HG02759 (cell line): ENCODE measurements at regions not wholly inside any gene's neighbourhood (a gene's known extent, or its start where the extent isn't known, plus 50 kb on each side); places are given as distances from the start of the nearest gene placed in this dataset.
"Not testable (repeated sequence)": the region's sequence is repeated elsewhere in the genome, so short reads cannot be mapped to it uniquely, and the experiment has no call there.

Source experiments
- ATAC-seq: cut with Tn5 transposase; IDR thresholded peaks from one replicate; pipeline ENCODE4 v1.9.1; 2021; ENCODE audit warnings: mild to moderate bottlenecking, moderate library complexity; ENCODE audit not compliant: unreplicated experiment

DNA sequence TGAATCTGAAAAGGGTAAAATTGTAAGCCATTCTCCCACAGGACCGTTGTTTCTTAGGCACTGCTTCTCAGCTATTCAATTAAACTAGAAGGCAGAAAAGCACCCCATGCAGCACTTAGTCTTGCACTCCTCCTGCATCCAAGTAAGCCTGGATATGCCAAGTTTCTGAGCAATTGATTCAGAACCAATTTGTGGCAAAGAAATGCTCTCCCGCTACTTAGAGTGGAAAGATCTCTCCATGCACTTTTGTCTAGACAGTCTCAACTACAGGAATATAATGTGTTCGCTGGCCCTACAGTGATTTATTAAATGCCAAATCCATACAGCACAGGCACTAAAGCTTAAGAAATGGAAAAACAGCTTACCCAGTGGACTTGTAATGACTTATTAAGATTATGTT, 338.5 kb downstream of the HACE1 start:
- ATAC-seq = no peak

DNA sequence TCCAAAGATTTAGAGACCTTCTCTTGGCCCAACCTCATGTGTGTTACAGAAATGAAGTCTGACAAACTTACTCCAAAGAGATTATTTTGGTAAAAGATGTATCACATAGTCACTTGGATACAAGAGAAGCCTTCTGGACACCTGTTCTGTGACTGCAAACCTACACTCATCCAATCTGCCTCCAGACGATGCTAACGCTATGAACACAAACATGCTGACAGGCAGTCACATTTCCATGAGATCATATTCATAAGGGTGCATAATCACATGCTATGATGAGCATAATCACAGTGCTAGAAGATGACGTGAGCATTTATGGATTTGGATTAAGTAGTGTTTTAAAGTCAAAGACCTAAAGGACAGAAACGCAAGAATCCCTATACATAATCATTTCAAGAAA, 340.2 kb downstream of the HACE1 start:
- no peak for ATAC-seq

DNA sequence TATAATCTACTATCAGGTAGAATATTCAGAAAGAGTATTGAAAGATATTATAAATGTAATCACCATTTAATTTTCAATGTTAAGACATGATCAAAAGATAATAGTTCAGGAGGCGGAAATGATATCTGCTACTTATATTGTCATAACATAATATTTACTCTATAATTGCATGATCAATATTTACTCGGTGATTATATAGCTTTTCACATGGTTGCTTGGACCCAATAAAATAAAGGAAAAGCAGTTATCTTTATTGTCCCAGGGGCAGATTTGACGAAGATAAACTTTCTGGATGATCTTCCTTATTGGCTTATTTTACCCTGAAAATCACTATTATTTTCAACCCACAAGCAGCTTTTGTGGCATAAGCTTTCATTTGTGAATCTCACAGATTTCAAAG, 350.4 kb downstream of the HACE1 start:
- ATAC-seq = no peak

DNA sequence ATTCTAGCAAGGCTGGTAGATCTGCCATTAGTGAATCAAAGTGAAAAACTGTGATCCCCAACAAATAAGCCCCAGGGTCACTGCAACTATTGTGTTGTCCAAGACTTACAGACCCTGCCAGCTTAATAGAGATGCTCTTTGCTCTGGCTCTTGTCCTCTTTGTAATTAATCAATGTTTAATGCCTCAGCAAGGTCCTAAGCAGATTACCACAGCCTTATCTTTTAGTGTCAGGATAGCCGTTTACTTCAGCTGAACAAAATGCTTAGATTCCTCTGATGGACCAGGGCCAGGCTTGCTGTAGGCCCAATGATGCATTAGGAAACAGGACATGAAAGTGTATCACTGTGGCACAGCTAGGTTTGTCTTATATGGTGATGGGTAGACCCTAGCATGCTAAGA, 353.3 kb downstream of the HACE1 start:
- ATAC-seq = no peak

DNA sequence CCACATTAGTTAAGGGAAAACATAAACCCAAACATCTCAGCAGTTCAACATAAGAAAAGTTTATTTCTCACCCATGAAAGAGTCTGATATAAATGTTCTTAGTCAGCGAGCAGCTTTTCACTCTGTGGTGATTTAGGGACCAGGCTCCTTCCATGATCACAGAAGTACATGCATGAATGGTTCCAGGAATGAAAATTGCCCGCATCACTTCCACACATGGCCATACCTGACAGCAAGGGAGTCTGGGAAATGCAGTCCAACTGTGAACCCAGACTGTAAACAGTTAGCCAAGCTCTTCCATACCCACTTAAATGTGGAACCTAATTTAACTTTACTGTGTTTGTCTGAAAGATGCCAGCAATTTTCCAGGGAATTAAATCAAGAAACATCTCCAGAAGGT, 353.9 kb downstream of the HACE1 start:
- no peak for ATAC-seq

DNA sequence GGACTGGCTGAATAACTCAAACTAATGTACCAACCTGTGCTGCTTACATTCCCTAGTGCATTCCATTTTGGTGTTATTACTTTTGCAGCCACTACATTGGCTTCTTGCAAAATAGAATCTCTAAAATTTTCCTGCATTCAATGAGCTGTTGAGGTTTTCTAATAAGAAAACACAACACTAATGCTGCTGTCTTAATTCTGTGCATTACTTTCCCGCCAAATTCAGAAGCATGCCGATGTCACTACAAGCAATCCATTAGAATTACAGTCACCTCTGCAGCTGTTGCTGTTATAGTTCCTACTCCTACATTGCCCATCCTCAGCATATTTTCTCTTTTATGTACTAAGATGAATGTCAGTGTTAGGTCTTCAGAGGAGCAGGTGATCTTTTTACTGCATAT, 359.5 kb downstream of the HACE1 start:
- no peak for ATAC-seq

DNA sequence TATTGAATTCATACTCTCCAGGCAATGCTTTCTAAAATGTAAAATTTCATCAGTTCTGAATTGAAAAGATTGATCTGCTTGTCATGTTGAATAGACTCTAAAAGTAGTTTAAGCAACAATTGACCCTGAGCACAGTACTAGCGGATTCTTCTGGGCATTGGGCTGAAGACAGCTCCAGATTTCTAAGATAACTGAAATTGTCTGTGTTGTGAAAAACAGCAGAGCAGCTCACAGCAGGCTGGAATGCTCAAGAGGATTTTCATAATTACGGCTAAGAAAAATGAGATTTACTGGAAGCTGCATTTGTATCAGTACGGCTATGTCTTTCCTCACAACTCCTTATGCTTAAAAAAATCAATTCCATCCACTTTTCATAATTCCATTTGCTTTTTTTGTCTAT, 373.7 kb downstream of the HACE1 start:
- no peak for ATAC-seq

DNA sequence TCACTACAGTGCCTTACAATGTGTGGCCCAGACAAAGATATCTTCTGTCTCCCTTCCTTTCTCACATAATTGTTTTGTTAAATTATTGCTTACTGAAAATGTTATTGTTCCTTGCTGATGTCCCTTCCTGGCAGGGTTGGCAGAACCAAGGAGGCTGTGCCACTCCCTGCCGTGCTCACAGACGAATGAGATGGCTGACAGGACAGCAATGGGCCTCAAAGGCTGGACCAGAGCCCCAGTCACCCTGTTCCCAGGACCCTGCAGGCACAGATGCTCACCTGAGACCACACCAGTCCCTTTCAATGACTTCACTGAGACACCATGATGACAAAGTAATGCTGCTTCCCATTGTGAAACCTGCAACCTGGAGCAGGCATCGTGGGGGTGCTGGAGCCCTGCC, 375.1 kb downstream of the HACE1 start:
- ATAC-seq = no peak

DNA sequence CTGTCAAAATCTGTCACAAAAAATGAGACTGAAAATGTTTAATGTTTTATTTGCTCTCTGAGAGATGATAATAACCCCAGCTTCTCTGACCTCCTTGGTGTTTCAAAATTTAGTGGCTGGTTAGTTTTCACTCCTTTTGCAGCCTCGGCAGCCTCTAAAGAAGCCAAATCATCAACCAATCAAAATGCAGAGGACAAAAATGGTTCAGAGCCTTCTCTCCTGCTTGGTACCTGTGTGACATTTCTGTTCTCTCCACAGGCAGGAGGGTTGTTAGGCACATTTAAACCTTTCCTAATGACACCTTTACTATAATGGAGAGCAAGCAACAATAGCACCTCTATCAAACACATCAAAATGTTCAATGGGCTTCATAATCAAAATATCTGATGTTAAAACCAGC, 375.5 kb downstream of the HACE1 start:
- no peak for ATAC-seq

DNA sequence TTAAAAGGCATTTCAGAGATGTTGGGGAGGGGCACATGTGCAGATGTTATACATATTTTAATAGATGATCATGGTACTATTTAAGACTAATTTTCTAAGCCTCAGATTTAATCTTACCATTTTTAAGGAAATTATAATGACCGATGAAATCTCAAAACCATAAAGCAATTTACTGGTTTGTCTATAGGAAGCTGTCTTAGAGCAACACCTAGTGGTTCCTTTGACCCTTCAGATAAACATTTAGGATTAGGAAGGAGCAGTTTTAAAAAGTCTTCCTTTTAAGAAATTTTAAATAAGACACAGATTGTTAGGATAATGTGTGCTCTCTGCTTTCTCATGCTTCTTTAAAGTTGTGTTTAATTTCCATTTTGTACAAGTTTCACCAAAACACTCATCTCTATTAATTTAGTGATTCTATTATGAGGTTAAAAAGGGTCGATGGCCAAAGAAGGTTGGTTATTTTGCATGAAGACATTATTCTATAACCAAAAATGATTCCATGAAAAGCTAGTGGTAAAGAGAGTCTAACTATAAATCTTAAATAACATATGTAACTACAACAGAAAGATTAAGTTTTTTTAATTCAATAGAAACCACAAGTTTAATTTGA, 376.4 kb downstream of the HACE1 start:
- ATAC-seq = no peak

DNA sequence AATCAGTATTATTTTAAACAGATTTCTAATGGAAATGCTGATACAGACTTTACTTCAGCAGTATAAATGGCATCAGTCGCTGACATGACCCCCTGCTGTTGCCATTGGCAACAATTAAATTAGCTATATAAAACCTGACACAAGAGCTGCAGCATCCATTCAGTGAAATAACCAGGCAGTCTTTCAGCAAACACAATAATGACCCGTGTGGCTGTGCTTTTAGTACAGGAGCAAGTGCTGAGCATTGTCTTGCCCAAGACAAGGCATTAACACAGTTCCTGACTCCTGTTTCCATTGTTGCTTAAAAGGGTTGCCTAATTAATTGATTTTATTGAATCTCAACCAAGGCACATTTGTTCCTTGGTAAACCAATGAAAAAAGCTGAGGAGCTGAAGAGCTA, 382.1 kb downstream of the HACE1 start:
- no peak for ATAC-seq

DNA sequence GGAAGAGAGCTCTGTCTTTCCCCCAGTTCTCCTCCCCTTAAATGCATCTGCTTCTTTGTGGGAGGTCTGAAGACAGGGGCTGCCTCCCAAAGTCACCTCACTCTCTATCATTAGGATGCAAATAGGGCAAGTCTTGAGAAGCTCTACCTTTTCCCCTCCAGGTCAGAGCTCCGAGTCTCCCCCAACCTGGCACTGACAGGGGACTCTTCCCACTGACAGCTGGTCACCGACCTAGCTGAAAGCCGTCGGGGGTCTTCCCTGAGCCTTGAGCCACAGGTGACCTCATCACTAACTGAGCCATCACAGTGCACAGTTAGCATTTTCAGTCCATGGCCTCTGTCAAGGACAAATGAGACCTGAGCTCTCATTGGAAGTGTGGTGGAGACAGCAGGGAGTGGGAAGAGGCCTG, 386.7 kb downstream of the HACE1 start:
- ATAC-seq = no peak

DNA sequence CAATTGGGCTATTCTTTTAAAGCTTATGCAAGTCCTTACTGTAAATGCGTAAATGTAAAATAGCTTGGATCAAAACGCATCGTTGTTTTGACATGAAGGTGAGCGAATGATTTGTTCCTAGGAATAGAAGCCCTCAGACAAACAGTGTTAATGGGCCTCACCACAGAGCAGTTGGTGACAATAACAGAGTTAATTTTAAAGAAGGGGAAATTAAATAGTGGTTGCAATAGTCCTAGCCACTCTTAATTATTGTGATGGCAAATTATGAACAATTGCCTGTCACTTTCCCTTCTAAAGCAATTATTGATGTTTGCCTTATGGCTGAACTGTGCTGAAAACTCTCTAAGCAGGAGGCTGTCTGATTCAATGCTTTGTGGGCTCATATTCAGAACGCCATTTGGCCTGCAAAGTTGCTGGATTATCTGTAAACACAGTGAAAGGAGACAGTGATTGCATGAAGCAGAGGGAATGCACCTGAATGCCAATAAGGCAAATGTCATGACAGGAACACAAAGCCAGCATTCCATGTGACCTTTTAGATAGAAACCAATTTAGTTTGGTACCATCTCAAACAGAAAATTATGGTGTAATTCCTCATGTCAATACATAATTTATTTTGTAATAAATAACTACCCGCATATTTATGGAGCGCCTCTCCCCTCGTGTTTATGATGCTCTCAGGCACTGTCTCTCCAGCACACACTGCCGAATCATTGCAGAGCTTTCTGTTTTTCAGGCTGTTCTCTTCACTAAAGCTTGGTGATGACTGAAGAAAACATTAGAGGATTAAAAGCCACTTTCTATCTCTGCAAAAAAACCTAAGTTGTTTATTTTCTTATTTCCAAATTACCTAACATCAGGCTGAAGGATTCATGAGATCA, 387.5 kb downstream of the HACE1 start:
- ATAC-seq = no peak

DNA sequence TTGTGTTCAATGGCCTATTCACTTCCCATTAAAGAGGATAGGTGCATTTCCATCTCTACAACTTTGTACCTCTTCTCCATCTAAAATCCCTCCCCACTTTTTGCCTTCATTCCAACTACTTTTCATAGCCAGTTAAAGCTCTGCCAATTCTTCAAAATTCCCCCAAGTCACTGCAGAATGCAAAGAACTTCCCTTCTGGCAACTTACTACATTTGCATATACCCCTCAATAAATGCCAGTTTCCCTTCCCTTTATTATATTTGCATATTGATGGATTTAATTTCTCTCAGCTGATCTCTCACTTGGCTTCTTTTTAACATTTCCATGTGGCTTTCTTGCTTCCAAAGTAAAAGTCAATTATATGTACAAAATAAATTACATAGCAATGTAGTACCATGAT, 393.4 kb downstream of the HACE1 start:
- no peak for ATAC-seq

DNA sequence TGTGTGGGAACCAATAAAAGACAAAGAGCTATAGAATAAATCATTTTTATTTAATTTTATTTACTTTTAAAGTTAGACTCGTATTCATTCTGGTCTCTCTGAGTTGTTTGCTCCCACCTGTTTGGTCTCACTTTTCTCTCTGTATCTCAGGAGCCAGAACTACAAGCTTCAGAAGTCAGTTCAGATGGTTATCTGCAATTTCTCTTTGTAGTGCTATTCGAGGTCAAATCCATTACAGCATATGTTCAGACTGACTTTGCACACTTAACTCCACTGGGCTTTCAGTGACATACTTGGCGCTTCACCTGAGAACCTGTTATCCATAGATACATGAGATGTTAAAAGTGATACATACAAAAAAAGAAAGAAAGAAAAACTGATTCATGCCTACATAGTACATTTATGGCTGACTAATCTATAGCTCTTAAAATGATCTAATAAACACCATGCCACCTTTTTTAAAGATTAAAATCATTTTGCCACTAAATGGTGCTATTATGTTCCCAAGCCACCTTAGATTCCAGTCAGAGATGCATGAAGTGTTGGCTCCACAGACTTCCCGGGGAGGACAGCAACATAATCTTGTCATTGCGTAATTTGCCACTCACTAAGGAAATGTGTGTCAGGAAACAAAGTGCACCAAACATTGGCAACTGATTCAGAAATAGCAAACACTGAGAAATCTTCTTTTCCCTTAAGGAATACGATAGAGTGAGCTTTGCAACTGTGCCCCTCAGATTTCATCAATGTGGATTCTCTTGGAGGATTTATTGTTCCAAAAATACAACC, 396.7 kb downstream of the HACE1 start:
- ATAC-seq = no peak

DNA sequence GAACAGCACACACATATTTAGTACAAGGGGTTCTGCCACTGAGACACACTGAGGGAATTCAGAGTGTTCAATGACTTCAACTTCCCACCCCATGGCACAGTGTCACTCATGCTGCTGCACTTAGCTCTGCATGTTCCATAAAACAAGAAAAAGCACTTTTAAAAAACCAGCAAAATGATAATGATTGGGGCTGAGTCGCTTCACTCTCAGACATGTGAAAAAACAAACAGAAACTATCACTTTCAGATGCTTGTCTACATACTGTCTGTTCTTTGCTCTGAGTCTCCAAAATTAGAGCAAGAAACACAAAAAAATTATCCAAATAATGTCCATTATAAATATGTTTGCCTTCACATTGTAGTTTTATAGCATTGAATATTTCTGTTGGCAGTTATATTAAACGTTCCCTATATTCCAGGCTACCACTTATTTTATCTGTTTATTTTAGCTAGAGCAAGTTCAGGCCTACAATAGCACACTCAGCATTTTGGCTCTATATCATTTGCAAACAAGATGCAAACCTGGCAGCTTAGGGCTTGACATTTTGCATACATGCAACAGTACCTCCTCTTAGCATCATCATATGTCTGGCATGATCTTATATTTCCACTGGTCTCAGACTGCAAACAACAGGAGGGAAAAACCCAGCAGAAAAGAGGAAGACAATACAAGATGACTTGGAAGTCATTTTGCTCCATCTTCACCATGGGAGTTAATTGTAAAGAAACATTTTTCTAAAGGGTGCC, 398.8 kb downstream of the HACE1 start:
- no peak for ATAC-seq

DNA sequence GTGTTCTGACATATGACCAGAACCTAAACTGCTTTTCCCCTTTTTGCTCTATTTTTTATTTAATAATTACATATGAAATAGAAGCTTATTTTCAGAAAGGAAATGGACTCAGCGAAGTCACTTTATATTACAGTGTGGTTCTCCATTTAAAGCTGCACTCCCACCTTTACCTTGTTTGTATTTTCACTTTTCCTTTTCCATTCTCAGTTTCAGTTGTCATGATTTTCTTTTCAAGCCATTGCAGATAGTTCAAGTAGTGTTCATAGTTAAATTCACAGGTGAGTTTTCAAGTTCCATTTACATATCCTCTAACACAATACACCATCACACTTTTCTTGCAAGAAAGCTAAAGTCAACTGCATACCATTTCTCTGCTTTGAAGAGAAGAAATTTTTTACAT, 400.2 kb downstream of the HACE1 start:
- ATAC-seq = no peak

DNA sequence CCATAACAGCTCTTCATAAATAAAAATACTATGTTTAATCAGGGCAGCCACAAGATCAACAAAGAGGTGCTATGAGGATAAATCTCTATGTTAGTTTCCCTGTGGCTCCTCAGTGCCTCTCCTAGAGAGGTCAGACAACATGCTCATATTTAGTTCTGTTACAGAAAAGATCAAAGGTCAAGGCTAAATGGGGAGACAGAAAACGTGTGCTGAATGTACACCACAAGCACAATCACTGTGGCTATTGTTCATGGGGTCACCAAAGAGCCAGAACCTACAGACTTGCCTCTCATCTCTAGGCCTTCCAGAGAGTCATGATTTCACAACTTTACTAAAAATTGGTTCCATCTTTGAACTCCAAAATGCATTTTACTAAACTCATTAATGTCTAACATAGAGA, 409.8 kb downstream of the HACE1 start:
- no peak for ATAC-seq

DNA sequence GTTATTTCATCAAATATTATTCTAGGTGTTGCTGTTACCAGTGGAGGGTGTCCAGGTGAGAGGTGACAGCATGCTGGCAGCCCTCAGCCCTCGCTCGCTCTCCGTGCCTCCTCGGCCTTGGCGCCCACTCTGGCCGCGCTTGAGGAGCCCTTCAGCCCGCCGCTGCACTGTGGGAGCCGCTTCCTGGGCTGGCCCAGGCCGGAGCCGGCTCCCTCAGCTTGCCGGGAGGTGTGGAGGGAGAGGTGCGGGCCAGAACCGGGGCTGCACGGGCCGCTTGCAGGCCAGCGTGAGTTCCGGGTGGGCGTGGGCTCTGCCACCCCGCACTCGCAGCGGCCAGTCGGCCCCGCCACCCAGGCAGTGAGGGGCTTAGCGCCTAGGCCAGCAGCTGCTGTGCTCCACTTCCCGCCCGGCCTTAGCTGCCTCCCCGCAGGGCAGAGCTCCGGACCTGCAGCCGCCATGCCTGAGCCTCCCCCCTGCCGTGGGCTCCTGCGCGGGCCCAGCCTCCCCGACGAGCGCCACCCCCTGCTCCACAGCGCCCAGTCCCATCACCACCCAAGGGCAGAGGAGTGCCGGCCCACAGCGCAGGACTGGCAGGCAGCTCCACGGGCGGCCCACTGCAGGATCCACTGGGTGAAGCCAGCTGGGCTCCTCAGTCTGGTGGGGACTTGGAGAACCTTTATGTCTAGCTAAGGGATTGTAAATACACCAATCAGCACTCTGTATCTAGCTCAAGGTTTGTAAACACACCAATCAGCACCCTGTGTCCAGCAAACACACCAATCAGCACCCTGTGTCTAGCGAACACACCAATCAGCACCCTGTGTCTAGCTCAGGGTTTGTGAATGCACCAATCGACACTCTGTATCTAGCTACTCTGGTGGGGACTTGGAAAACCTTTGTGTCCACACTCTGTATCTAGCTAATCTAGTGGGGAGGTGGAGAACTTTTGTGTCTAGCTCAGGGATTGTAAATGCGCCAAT, 413.3 kb downstream of the HACE1 start:
- not testable (repeated sequence) for ATAC-seq

DNA sequence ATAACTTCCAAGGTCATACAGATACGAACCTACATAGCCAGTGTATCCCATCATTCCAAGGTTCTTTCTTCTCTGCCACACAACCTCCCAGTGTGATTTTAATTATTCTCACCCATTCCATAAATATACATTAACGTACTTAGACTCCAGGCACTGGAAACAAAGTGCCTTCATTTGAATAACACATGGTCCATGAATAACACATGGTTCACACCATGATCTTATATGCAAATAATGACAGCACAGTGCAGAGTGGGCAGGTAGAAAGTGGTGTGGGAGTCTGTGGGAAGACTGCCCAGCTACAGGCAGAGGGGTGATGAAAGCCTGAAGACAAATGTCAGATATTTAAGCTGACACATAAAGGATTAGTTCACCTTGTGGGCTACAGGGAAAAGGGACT, 425.2 kb downstream of the HACE1 start:
- no peak for ATAC-seq
